SK-N-SH treated with all-trans-retinoic acid at 6 μM for 48 hours (cell line): ENCODE measurements at regions not wholly inside any gene's neighbourhood (a gene's known extent, or its start where the extent isn't known, plus 50 kb on each side); places are given as distances from the start of the nearest gene placed in this dataset.

Experiments
- ATAC-seq: fragments of 200-7000 bp; cut with Tn5 transposase; 3 replicates; pipeline ENCODE4 v1.9.1; 2020; ENCODE audit warnings: mild to moderate bottlenecking, moderate library complexity
- ARNTL ChIP-seq: fragments of 450-650 bp; formaldehyde crosslinking; IDR thresholded peaks from 2 replicates; pipeline ENCODE4 v1.5.0; 2020; ENCODE audit warnings: low read depth, mild to moderate bottlenecking, moderate library complexity, borderline replicate concordance
- BACH2 ChIP-seq: fragments of 250-450 bp; sonication (Bioruptor Pico); IDR thresholded peaks from 2 replicates; pipeline ENCODE4 v1.9.0; 2021; ENCODE audit warnings: mild to moderate bottlenecking, borderline replicate concordance
- CSDC2 ChIP-seq: fragments of 250-450 bp; sonication (Bioruptor Pico); IDR thresholded peaks from 2 replicates; pipeline ENCODE4 v1.5.0; 2020; ENCODE audit warnings: mild to moderate bottlenecking, moderate library complexity
- ESRRG ChIP-seq: fragments of 250-450 bp; sonication (Bioruptor Pico); IDR thresholded peaks from 2 replicates; pipeline ENCODE4 v1.6.1; 2021; ENCODE audit warnings: mild to moderate bottlenecking
- GLIS3 ChIP-seq: fragments of 250-450 bp; sonication (Bioruptor Pico); IDR thresholded peaks from 2 replicates; pipeline ENCODE4 v1.5.0; 2020; ENCODE audit warnings: mild to moderate bottlenecking, moderate library complexity
- ISL1 ChIP-seq: fragments of 250-450 bp; sonication (Bioruptor Pico); IDR thresholded peaks from 2 replicates; pipeline ENCODE4 v2.1.2; 2022; ENCODE audit warnings: mild to moderate bottlenecking, moderate library complexity
- OSR1 ChIP-seq: fragments of 250-450 bp; sonication (Bioruptor Pico); IDR thresholded peaks from 2 replicates; pipeline ENCODE4 v1.8.0; 2022; ENCODE audit warnings: moderate library complexity, mild to moderate bottlenecking, inconsistent platforms
- PPARA ChIP-seq: fragments of 250-450 bp; sonication (Bioruptor Pico); IDR thresholded peaks from 2 replicates; pipeline ENCODE4 v1.5.0; 2020; ENCODE audit warnings: mild to moderate bottlenecking, borderline replicate concordance
- RARB ChIP-seq: fragments of 250-450 bp; sonication (Bioruptor Pico); IDR thresholded peaks from 2 replicates; pipeline ENCODE4 v1.8.0; 2021; ENCODE audit warnings: mild to moderate bottlenecking, moderate library complexity
- SNAI2 ChIP-seq: fragments of 250-450 bp; sonication (Bioruptor Pico); IDR thresholded peaks from 2 replicates; pipeline ENCODE4 v1.5.0; 2020; ENCODE audit warnings: mild to moderate bottlenecking, moderate library complexity
- TCF4 ChIP-seq: fragments of 250-450 bp; sonication (Bioruptor Pico); IDR thresholded peaks from 2 replicates; pipeline ENCODE4 v1.8.0; 2021; ENCODE audit warnings: mild to moderate bottlenecking, moderate library complexity, borderline replicate concordance
- TOX ChIP-seq: fragments of 250-450 bp; sonication (Bioruptor Pico); IDR thresholded peaks from 2 replicates; pipeline ENCODE4 v1.8.0; 2021; ENCODE audit warnings: mild to moderate bottlenecking, moderate library complexity, borderline replicate concordance
- ZC3H10 ChIP-seq: fragments of 250-450 bp; sonication (Bioruptor Pico); IDR thresholded peaks from 2 replicates; pipeline ENCODE4 v1.5.1; 2021; ENCODE audit warnings: mild to moderate bottlenecking, moderate library complexity
- ZFP3 ChIP-seq: fragments of 250-450 bp; sonication (Bioruptor Pico); IDR thresholded peaks from 2 replicates; pipeline ENCODE4 v1.5.0; 2020; ENCODE audit warnings: mild to moderate bottlenecking, moderate library complexity
- ZNF565 ChIP-seq: fragments of 450-650 bp; formaldehyde crosslinking; conservative IDR thresholded peaks from 2 replicates; pipeline ENCODE4 v1.5.0; 2020; ENCODE audit warnings: low read depth, mild to moderate bottlenecking, moderate library complexity
- ZNF70 ChIP-seq: fragments of 450-650 bp; formaldehyde crosslinking; IDR thresholded peaks from 2 replicates; pipeline ENCODE4 v1.5.0; 2020; ENCODE audit warnings: mild to moderate bottlenecking, moderate library complexity
- ZNF8 ChIP-seq: fragments of 450-650 bp; formaldehyde crosslinking; IDR thresholded peaks from 2 replicates; pipeline ENCODE4 v1.5.0; 2020; ENCODE audit warnings: mild to moderate bottlenecking, moderate library complexity
- TF ChIP-seq, protein P1 (sequence below): fragments of 250-450 bp; sonication (Bioruptor Pico); IDR thresholded peaks from 2 replicates; pipeline ENCODE4 v1.8.0; 2020; ENCODE audit warnings: mild to moderate bottlenecking, moderate library complexity, borderline replicate concordance
- TF ChIP-seq, protein P2 (sequence below): fragments of 250-450 bp; sonication (Bioruptor Pico); IDR thresholded peaks from 2 replicates; pipeline ENCODE4 v1.8.0; 2021; ENCODE audit warnings: low read depth, mild to moderate bottlenecking, moderate library complexity, borderline replicate concordance
- TF ChIP-seq, protein P3 (sequence below): fragments of 250-450 bp; sonication (Bioruptor Pico); IDR thresholded peaks from 2 replicates; pipeline ENCODE4 v1.5.1; 2021; ENCODE audit warnings: mild to moderate bottlenecking, moderate library complexity
- TF ChIP-seq, protein P4 (sequence below): fragments of 250-450 bp; sonication (Bioruptor Pico); IDR thresholded peaks from 2 replicates; pipeline ENCODE4 v1.5.1; 2020; ENCODE audit warnings: low read depth, mild to moderate bottlenecking, moderate library complexity
- TF ChIP-seq, protein P5 (sequence below): fragments of 250-450 bp; sonication (Bioruptor Pico); IDR thresholded peaks from 2 replicates; pipeline ENCODE4 v1.5.0; 2020; ENCODE audit warnings: mild to moderate bottlenecking, moderate library complexity

DNA sequence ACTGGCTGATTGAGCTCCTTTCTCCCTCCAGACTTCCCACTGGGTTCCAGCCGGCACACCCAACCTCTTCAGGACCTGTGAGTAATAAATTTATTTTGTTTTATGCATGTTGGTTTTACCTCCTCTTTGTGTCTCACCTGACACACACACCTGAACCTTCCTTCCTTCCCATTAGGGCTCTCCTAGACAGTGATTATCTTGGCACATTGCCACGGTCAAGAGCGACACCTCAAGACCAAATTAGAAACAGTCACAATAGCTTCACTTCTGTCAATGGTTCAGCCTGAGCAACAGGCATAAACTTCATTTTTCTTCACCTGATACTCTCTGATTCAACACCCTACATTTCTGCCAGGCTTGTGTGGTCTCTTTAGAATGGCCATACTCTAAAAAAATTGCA, 296.3 kb upstream of the SMARCA2 start:
- no peak for ATAC-seq
- no peak for TF ChIP-seq GLIS3 (CRISPR knock-in tag)
- TF ChIP-seq, protein P1, sequence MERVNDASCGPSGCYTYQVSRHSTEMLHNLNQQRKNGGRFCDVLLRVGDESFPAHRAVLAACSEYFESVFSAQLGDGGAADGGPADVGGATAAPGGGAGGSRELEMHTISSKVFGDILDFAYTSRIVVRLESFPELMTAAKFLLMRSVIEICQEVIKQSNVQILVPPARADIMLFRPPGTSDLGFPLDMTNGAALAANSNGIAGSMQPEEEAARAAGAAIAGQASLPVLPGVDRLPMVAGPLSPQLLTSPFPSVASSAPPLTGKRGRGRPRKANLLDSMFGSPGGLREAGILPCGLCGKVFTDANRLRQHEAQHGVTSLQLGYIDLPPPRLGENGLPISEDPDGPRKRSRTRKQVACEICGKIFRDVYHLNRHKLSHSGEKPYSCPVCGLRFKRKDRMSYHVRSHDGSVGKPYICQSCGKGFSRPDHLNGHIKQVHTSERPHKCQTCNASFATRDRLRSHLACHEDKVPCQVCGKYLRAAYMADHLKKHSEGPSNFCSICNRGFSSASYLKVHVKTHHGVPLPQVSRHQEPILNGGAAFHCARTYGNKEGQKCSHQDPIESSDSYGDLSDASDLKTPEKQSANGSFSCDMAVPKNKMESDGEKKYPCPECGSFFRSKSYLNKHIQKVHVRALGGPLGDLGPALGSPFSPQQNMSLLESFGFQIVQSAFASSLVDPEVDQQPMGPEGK: no peak
- TF ChIP-seq ZFP3: no peak
- TF ChIP-seq CSDC2 (CRISPR knock-in tag): no peak
- TF ChIP-seq BACH2 (CRISPR knock-in tag): no peak
- no peak for TF ChIP-seq SNAI2 (CRISPR knock-in tag)
- TF ChIP-seq ZC3H10: no peak
- TF ChIP-seq TOX (CRISPR knock-in tag): no peak
- no peak for TF ChIP-seq ZNF70 (CRISPR knock-in tag)
- TF ChIP-seq ZNF565 (CRISPR knock-in tag): no peak
- no peak for TF ChIP-seq TCF4 (CRISPR knock-in tag)
- TF ChIP-seq, protein P2, sequence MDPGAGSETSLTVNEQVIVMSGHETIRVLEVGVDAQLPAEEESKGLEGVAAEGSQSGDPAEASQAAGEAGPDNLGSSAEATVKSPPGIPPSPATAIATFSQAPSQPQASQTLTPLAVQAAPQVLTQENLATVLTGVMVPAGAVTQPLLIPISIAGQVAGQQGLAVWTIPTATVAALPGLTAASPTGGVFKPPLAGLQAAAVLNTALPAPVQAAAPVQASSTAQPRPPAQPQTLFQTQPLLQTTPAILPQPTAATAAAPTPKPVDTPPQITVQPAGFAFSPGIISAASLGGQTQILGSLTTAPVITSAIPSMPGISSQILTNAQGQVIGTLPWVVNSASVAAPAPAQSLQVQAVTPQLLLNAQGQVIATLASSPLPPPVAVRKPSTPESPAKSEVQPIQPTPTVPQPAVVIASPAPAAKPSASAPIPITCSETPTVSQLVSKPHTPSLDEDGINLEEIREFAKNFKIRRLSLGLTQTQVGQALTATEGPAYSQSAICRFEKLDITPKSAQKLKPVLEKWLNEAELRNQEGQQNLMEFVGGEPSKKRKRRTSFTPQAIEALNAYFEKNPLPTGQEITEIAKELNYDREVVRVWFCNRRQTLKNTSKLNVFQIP (CRISPR knock-in tag): no peak
- no peak for TF ChIP-seq ARNTL (CRISPR knock-in tag)
- TF ChIP-seq, protein P3, sequence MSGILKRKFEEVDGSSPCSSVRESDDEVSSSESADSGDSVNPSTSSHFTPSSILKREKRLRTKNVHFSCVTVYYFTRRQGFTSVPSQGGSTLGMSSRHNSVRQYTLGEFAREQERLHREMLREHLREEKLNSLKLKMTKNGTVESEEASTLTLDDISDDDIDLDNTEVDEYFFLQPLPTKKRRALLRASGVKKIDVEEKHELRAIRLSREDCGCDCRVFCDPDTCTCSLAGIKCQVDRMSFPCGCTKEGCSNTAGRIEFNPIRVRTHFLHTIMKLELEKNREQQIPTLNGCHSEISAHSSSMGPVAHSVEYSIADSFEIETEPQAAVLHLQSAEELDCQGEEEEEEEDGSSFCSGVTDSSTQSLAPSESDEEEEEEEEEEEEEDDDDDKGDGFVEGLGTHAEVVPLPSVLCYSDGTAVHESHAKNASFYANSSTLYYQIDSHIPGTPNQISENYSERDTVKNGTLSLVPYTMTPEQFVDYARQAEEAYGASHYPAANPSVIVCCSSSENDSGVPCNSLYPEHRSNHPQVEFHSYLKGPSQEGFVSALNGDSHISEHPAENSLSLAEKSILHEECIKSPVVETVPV (CRISPR knock-in tag): no peak
- TF ChIP-seq, protein P4, sequence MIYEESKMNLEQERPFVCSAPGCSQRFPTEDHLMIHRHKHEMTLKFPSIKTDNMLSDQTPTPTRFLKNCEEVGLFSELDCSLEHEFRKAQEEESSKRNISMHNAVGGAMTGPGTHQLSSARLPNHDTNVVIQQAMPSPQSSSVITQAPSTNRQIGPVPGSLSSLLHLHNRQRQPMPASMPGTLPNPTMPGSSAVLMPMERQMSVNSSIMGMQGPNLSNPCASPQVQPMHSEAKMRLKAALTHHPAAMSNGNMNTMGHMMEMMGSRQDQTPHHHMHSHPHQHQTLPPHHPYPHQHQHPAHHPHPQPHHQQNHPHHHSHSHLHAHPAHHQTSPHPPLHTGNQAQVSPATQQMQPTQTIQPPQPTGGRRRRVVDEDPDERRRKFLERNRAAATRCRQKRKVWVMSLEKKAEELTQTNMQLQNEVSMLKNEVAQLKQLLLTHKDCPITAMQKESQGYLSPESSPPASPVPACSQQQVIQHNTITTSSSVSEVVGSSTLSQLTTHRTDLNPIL (CRISPR knock-in tag): no peak
- no peak for TF ChIP-seq ZNF8 (CRISPR knock-in tag)
- no peak for TF ChIP-seq ISL1 (CRISPR knock-in tag)
- TF ChIP-seq RARB (CRISPR knock-in tag): no peak

DNA sequence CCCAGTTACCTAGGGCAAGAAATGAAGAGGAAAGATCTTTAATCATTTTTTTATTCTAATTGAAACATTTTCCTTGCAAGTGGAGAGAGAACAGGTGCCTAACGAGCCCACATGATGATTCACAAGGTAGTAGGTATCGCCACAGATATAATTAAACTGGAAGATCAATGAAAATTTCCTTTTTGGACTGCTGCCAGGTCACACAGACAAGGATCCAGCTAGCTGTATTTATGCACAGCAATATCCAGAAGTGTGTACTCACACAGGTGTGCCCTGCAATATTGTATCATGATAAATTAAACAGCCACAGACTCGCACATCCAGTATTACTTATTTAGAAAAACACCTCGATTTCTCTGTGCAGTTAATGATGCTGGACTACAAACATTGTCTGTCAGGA, 294.0 kb upstream of the SMARCA2 start:
- no peak for ATAC-seq
- TF ChIP-seq, protein P5, sequence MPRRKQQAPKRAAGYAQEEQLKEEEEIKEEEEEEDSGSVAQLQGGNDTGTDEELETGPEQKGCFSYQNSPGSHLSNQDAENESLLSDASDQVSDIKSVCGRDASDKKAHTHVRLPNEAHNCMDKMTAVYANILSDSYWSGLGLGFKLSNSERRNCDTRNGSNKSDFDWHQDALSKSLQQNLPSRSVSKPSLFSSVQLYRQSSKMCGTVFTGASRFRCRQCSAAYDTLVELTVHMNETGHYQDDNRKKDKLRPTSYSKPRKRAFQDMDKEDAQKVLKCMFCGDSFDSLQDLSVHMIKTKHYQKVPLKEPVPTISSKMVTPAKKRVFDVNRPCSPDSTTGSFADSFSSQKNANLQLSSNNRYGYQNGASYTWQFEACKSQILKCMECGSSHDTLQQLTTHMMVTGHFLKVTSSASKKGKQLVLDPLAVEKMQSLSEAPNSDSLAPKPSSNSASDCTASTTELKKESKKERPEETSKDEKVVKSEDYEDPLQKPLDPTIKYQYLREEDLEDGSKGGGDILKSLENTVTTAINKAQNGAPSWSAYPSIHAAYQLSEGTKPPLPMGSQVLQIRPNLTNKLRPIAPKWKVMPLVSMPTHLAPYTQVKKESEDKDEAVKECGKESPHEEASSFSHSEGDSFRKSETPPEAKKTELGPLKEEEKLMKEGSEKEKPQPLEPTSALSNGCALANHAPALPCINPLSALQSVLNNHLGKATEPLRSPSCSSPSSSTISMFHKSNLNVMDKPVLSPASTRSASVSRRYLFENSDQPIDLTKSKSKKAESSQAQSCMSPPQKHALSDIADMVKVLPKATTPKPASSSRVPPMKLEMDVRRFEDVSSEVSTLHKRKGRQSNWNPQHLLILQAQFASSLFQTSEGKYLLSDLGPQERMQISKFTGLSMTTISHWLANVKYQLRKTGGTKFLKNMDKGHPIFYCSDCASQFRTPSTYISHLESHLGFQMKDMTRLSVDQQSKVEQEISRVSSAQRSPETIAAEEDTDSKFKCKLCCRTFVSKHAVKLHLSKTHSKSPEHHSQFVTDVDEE (CRISPR knock-in tag): no peak
- TF ChIP-seq TCF4 (CRISPR knock-in tag) (no peak), CSDC2 (CRISPR knock-in tag) (no peak), ZC3H10 (no peak), GLIS3 (CRISPR knock-in tag) (no peak), ESRRG (CRISPR knock-in tag) (no peak), PPARA (no peak), SNAI2 (CRISPR knock-in tag) (no peak), OSR1 (CRISPR knock-in tag) (no peak), RARB (CRISPR knock-in tag) (no peak)
- TF ChIP-seq, protein P2 (CRISPR knock-in tag): no peak
- TF ChIP-seq, protein P3 (CRISPR knock-in tag): no peak
